ENCODE measurements at regions not wholly inside any gene's neighbourhood (a gene's known extent, or its start where the extent isn't known, plus 50 kb on each side); places are given as distances from the start of the nearest gene placed in this dataset.

DNA sequence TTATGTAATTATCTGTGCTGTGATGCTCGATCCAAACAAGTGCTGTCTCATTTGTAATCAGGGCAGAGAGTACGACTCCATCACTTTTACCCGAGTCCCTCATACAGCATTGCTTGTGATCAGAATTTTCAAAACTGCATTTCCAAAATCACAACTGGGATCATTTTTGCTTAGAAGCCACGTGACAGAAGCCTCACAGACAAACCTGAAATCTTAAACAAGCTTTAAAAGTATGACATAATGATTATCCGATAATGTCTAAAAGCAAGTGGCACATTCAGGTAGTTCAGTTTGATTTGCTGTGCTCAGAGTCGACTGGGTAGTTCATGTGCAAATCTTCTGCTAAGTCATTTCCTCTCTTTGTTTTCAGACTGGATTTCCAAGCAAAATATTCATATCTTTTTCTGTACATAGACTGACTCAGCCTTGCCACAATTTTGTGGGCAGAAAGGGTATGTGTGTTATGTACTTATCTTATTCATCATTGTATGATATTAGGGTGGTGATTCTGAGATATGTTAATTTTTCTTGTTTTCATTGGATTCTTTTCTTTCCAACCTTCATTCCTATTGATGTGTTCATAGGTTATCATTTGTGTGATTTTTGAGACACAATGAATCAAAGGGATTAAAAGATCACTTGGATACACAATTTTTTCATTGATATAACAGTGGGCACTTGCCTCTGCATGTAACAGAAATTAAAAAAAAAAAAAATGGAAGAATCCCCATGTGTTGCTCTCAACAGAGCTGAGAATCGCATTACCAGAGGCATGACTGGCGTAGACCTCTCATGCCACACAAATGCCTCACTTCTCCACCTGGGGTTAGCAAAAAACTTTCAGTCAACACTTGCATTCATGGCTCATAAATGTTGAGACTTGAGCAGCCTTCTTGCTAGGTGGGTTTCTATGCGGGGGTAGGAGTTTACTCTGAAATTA is 355.7 kb downstream of the LTN1 start:
- no peaks in the 10 kb centered on the region for H3K27me3 ChIP-seq (ENCODE audit: control insufficient read depth, insufficient read depth, low read length)
- CTCF ChIA-PET: no interaction called here
- intact Hi-C loops (cut with micrococcal nuclease; ENCODE audit: unreplicated experiment): no loop called here
- no peaks in the 10 kb centered on the region for H3K4me1 ChIP-seq (ENCODE audit: control insufficient read depth, insufficient read depth, low read length)
- peak; percentile 10 for DNase-seq (ENCODE audit: low read depth, low spot score)
- in situ Hi-C loops (cut with HindIII; ENCODE audit: low pct_unique_long_range_greater_than_20kb, low sequenced_read_pairs): no loop called here
- ATAC-seq: no peak
- POLR2A ChIA-PET: no interaction called here
- no peaks in the 10 kb centered on the region for H3K9me3 ChIP-seq (ENCODE audit: control insufficient read depth, insufficient read depth, low read depth, low read length)
- BruUV-seq (replicated peaks): no TSS peak
- H3K27ac ChIP-seq (ENCODE audit: low read length): no peak overlapping the region
- no peaks in the 10 kb centered on the region for H3K36me3 ChIP-seq (ENCODE audit: control insufficient read depth, insufficient read depth, low read length)
- H3K4me3 ChIP-seq (ENCODE audit: low read depth in 2 of 2, low read length in 2 of 2): no peak overlapping the region
- TF ChIP-seq, protein P1, sequence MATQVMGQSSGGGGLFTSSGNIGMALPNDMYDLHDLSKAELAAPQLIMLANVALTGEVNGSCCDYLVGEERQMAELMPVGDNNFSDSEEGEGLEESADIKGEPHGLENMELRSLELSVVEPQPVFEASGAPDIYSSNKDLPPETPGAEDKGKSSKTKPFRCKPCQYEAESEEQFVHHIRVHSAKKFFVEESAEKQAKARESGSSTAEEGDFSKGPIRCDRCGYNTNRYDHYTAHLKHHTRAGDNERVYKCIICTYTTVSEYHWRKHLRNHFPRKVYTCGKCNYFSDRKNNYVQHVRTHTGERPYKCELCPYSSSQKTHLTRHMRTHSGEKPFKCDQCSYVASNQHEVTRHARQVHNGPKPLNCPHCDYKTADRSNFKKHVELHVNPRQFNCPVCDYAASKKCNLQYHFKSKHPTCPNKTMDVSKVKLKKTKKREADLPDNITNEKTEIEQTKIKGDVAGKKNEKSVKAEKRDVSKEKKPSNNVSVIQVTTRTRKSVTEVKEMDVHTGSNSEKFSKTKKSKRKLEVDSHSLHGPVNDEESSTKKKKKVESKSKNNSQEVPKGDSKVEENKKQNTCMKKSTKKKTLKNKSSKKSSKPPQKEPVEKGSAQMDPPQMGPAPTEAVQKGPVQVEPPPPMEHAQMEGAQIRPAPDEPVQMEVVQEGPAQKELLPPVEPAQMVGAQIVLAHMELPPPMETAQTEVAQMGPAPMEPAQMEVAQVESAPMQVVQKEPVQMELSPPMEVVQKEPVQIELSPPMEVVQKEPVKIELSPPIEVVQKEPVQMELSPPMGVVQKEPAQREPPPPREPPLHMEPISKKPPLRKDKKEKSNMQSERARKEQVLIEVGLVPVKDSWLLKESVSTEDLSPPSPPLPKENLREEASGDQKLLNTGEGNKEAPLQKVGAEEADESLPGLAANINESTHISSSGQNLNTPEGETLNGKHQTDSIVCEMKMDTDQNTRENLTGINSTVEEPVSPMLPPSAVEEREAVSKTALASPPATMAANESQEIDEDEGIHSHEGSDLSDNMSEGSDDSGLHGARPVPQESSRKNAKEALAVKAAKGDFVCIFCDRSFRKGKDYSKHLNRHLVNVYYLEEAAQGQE (IDR thresholded peaks at IDR 0.05; ENCODE audit: insufficient read depth in 1 of 2, low read depth in 2 of 2, low read length in 1 of 2): no peak
- TF ChIP-seq, protein P2, sequence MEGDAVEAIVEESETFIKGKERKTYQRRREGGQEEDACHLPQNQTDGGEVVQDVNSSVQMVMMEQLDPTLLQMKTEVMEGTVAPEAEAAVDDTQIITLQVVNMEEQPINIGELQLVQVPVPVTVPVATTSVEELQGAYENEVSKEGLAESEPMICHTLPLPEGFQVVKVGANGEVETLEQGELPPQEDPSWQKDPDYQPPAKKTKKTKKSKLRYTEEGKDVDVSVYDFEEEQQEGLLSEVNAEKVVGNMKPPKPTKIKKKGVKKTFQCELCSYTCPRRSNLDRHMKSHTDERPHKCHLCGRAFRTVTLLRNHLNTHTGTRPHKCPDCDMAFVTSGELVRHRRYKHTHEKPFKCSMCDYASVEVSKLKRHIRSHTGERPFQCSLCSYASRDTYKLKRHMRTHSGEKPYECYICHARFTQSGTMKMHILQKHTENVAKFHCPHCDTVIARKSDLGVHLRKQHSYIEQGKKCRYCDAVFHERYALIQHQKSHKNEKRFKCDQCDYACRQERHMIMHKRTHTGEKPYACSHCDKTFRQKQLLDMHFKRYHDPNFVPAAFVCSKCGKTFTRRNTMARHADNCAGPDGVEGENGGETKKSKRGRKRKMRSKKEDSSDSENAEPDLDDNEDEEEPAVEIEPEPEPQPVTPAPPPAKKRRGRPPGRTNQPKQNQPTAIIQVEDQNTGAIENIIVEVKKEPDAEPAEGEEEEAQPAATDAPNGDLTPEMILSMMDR (IDR thresholded peaks at IDR 0.05): no peak
- TF ChIP-seq TCF7L2 (IDR thresholded peaks at IDR 0.05; ENCODE audit: low read depth, low read length) (no peak), POLR2AphosphoS5 (IDR thresholded peaks at IDR 0.05; ENCODE audit: low read depth, low read length) (no peak), SIN3A (IDR thresholded peaks at IDR 0.05; ENCODE audit: borderline replicate concordance, insufficient read depth, low read depth, low read length) (no peak)

DNA sequence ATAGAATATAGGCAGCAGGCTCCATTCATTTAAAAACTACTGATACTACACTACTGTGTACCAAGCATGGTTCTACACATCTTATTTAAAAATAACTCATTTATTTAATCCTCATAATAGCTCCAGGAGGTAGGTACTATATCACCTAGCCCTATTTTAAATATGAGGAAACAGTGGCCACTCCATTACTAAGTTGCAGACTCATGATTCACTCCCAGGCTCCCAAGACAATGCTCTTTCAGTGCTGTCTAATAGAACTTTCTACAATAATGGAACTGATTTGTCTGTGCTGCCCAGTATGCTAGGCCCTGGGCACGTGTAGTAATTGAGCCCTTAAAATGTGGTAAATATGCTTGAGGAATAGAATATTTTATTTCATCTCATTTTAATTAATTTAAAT is 357.1 kb downstream of the LTN1 start:
- no peaks in the 10 kb centered on the region for H3K27me3 ChIP-seq (ENCODE audit: control insufficient read depth, insufficient read depth, low read length)
- ATAC-seq: no peak
- ChIA-PET POLR2A (no interaction called here), CTCF (no interaction called here)
- DNase-seq (ENCODE audit: low read depth, low spot score): no peak
- no peaks in the 10 kb centered on the region for H3K9me3 ChIP-seq (ENCODE audit: control insufficient read depth, insufficient read depth, low read depth, low read length)
- no peak for TF ChIP-seq TCF7L2 (IDR thresholded peaks at IDR 0.05; ENCODE audit: low read depth, low read length)
- TF ChIP-seq, protein P1 (IDR thresholded peaks at IDR 0.05; ENCODE audit: insufficient read depth in 1 of 2, low read depth in 2 of 2, low read length in 1 of 2): no peak
- TF ChIP-seq, protein P2 (IDR thresholded peaks at IDR 0.05): no peak
- no peak for TF ChIP-seq SIN3A (IDR thresholded peaks at IDR 0.05; ENCODE audit: borderline replicate concordance, insufficient read depth, low read depth, low read length)
- no TSS peak for BruUV-seq (replicated peaks)
- intact Hi-C loops (cut with micrococcal nuclease; ENCODE audit: unreplicated experiment) (no loop called here), in situ Hi-C loops (cut with HindIII; ENCODE audit: low pct_unique_long_range_greater_than_20kb, low sequenced_read_pairs) (no loop called here)
- H3K36me3 ChIP-seq (ENCODE audit: control insufficient read depth, insufficient read depth, low read length): no peaks in the 10 kb centered on the region
- no peak overlapping the region for H3K27ac ChIP-seq (ENCODE audit: low read length)
- H3K4me1 ChIP-seq (ENCODE audit: control insufficient read depth, insufficient read depth, low read length): no peaks in the 10 kb centered on the region
- H3K4me3 ChIP-seq (ENCODE audit: low read depth in 2 of 2, low read length in 2 of 2): no peak overlapping the region
